ENCODE measurements at regions not wholly inside any gene's neighbourhood (a gene's known extent, or its start where the extent isn't known, plus 50 kb on each side); places are given as distances from the start of the nearest gene placed in this dataset.

GRCh38 chr11:56906683-56907148 lies 82.0 kb upstream of the OR5AK2 start (continued):
- no peak for TF ChIP-seq CEBPZ (IDR thresholded peaks at IDR 0.05; ENCODE audit: low read depth, low read length)

GRCh38 chr11:56905936-56906335 lies 82.8 kb upstream of the OR5AK2 start:
- POLR2A ChIA-PET: no interaction called here
- no peaks in the 10 kb centered on the region for H3K79me2 ChIP-seq (ENCODE audit: control insufficient read depth, insufficient read depth, low read length)
- no peaks in the 10 kb centered on the region for H3K4me1 ChIP-seq (ENCODE audit: control insufficient read depth, insufficient read depth, low read length)
- 41% methylated on average over 1 of the region's 1 CpG for WGBS (ENCODE audit: insufficient coverage, insufficient replicate concordance, low lambda C conversion rate, missing lambda C conversion rate)
- BruUV-seq (replicated peaks): no TSS peak
- RAD21 ChIA-PET (ENCODE audit: unreplicated experiment): no interaction called here
- H4K20me1 ChIP-seq (ENCODE audit: control insufficient read depth, insufficient read depth): no peaks in the 10 kb centered on the region
- H3K27me3 ChIP-seq (replicated peaks in 1 of 2; ENCODE audit: control insufficient read depth in 2 of 2, insufficient read depth in 2 of 2, low read length in 1 of 2): no peaks in the 10 kb centered on the region
- ATAC-seq: no peak
- no peaks in the 10 kb centered on the region for H3K9me3 ChIP-seq (replicated peaks; ENCODE audit: control insufficient read depth, insufficient read depth, low read length)
- no peak for DNase-seq (ENCODE audit: low read depth, low spot score)
- no peaks in the 10 kb centered on the region for H3K36me3 ChIP-seq (ENCODE audit: control insufficient read depth in 2 of 2, insufficient read depth in 2 of 2, low read length in 1 of 2)
- in situ Hi-C loops (cut with MboI): no loop called here
- H3K9ac ChIP-seq (ENCODE audit: control insufficient read depth, insufficient read depth, low read length): no peak overlapping the region
- H3K4me3 ChIP-seq: no peak overlapping the region
- no peak overlapping the region for H2AFZ ChIP-seq (ENCODE audit: control insufficient read depth, low read depth, low read length)
- H3K27ac ChIP-seq (ENCODE audit: control insufficient read depth, insufficient read depth): no peak overlapping the region
- intact Hi-C loops (cut with micrococcal nuclease; ENCODE audit: unreplicated experiment): no loop called here
- TF ChIP-seq KAT2A (conservative IDR thresholded peaks at IDR 0.05; ENCODE audit: control insufficient read depth, low read depth, low read length): no peak
- TF ChIP-seq CUX1 (IDR thresholded peaks at IDR 0.05; ENCODE audit: insufficient replicate concordance, low read depth, low read length): no peak
- TF ChIP-seq RAD51 (IDR thresholded peaks at IDR 0.05): no peak
- CTCF ChIA-PET: no interaction called here
- SMC1A ChIA-PET (ENCODE audit: uncharacterized antibody, unreplicated experiment): no interaction called here
- no peak for FAIRE-seq
- no peak overlapping the region for H3K4me2 ChIP-seq (ENCODE audit: control insufficient read depth, insufficient read depth)

Measured in GM12878 (cell line).